Memory B cell (primary cell): ENCODE measurements at regions not wholly inside any gene's neighbourhood (a gene's known extent, or its start where the extent isn't known, plus 50 kb on each side); places are given as distances from the start of the nearest gene placed in this dataset.
"Not testable (repeated sequence)": the region's sequence is repeated elsewhere in the genome, so short reads cannot be mapped to it uniquely, and the experiment has no call there.

Experiments
- ATAC-seq: fragments of 150-1000 bp; cut with Tn5 transposase; 2 replicates; pipeline ENCODE4 v1.10.0; 2021; ENCODE audit warnings: low read depth, mild to moderate bottlenecking, moderate library complexity
- DNase-seq, 2 donors: peaks; one replicate each; pipeline ENCODE4 v3.0.0; 2022; ENCODE audit warnings: low spot score in 2 of 2
- H3K27ac Mint-ChIP-seq: one replicate; pipeline ENCODE4 v1.8.0; 2022; ENCODE audit warnings: mild to moderate bottlenecking, moderate library complexity, mixed read lengths
- H3K27me3 Mint-ChIP-seq: one replicate; pipeline ENCODE4 v1.8.0; 2022; ENCODE audit warnings: mixed read lengths
- H3K36me3 Mint-ChIP-seq: one replicate; pipeline ENCODE4 v1.8.0; 2022; ENCODE audit warnings: mild to moderate bottlenecking, mixed read lengths
- H3K4me1 Mint-ChIP-seq: one replicate; pipeline ENCODE4 v1.8.0; 2022; ENCODE audit warnings: mixed read lengths
- H3K4me3 Mint-ChIP-seq: one replicate; pipeline ENCODE4 v1.8.0; 2022; ENCODE audit warnings: mild to moderate bottlenecking, moderate library complexity, mixed read lengths
- H3K9me3 Mint-ChIP-seq: one replicate; pipeline ENCODE4 v1.8.0; 2022; ENCODE audit warnings: mixed read lengths

DNA sequence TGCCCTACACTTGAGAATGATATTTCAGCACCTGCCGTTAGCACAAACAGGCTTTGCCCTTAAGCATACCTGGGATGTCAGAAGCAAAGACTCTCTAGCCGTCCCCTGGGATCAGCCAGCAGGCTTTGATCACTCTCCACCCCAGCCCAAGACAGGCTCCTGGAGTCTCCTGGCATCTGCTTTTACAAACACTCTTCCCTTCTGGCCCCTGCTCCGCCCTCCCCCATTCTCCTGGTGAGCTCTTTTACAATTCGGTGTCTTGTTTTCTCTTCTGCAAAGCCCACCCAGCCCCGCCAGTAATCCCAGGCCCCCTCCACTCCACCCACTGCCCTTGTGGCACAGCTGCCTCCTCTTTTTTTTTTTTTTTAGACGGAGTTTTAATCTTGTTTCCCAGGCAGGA, 50.4 kb downstream of the KATNIP start:
- H3K9me3 Mint-ChIP-seq = no peaks in the 10 kb centered on the region
- ATAC-seq (no peak), DNase-seq (no peak)
- peaks cover 2% of the 10 kb centered on the region for H3K4me1 Mint-ChIP-seq
- no peaks in the 10 kb centered on the region for H3K27me3 Mint-ChIP-seq
- H3K27ac Mint-ChIP-seq = no peak overlapping the region
- peaks cover 10% of the 10 kb centered on the region for H3K36me3 Mint-ChIP-seq
- no peak overlapping the region for H3K4me3 Mint-ChIP-seq

DNA sequence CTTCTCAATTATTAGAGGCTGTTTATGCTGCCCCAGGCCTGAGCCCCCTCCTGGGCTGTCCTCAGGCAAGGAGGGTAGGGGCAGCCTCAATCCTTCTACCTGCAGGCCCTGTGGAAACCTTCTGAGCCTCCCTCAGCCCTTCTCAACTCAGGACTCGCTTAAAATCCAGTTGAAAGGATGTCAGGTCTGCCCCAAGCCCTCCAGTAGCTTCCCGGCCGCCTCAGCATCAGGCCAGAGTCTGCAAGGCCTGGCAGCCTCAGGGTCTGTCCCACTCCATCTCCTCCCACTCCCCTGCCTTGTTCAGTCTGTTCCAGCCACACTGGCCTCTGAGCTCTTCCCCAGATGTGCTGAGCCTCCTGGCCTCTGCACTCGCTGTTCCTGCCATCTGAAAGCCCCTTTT, 52.2 kb downstream of the KATNIP start:
- Mint-ChIP-seq H3K9me3 (no peaks in the 10 kb centered on the region), H3K4me1 (peaks cover 2% of the 10 kb centered on the region), H3K27ac (no peak overlapping the region), H3K27me3 (no peaks in the 10 kb centered on the region), H3K36me3 (peaks cover 17% of the 10 kb centered on the region), H3K4me3 (no peak overlapping the region)
- ATAC-seq (no peak), DNase-seq (no peak)

DNA sequence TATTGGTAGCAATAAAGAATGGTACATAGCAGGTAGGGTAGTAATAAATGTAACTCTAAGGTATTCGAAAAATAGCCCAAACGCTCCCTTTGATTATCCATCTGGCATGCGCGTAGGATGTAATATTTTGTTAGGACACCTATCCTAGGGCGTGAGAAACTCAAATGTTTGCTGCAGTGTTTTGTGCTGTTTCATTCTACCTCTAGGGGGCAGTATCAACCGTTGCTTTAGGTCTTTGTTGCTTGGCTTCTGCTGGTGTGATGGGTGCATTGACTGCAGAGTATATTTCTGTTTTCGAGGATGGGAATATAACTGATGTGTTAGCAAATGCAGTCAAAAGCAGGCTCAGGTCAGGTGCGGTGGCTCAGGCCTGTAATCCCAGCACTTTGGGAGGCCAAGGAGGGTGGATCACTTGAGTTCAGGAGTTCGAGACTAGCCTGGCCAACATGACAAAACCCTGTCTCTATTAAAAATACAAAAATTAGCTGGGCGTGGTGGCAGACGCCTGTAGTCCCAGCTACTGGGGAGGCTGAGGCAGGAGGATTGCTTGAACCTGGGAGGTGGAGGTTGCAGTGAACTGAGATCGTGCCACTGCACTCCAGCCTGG, 55.7 kb downstream of the KATNIP start:
- ATAC-seq, H3K4me1 Mint-ChIP-seq, DNase-seq: not testable (repeated sequence)

DNA sequence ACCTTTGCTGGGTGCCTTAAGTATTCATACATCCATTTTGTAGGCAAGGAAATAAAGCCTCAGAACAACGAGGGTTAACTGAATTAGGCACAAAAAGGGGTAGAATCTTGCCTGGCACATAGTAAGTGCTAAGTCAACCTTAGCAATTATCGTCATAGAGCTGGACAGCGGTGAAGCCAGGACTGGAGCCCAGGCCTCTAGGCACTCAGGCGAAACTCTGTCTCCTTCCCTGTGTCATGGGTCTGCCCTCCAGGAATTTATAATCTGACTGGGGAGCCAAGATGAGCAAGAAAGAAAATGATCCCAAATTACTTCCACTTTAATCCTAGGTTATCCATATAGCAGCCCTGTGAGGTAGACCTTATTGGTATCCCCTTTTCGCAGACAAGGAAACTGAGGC, 61.4 kb downstream of the KATNIP start:
- ATAC-seq (no peak), DNase-seq (no peak)
- Mint-ChIP-seq H3K4me1 (no peaks in the 10 kb centered on the region), H3K36me3 (peaks cover 19% of the 10 kb centered on the region), H3K4me3 (no peak overlapping the region), H3K27me3 (no peaks in the 10 kb centered on the region), H3K9me3 (no peaks in the 10 kb centered on the region), H3K27ac (no peak overlapping the region)

More for the DNA sequence above, 55.7 kb downstream of the KATNIP start:
- not testable (repeated sequence) for H3K27ac Mint-ChIP-seq, H3K4me3 Mint-ChIP-seq, H3K9me3 Mint-ChIP-seq, H3K27me3 Mint-ChIP-seq
- H3K36me3 Mint-ChIP-seq = peaks cover 18% of the 10 kb centered on the region

- no peaks in the 10 kb centered on the region for H3K9me3 Mint-ChIP-seq
- H3K4me1 Mint-ChIP-seq = no peaks in the 10 kb centered on the region
Measured at GRCh38 chr16:27613238-27613791, 63.4 kb downstream of the KATNIP start.

GRCh38 chr16:27617665-27618064, 67.7 kb downstream of the KATNIP start:
- Mint-ChIP-seq H3K4me3 (no peak overlapping the region), H3K27me3 (no peaks in the 10 kb centered on the region), H3K36me3 (peaks cover 24% of the 10 kb centered on the region), H3K27ac (no peak overlapping the region), H3K9me3 (no peaks in the 10 kb centered on the region), H3K4me1 (peaks cover 4% of the 10 kb centered on the region)
- DNase-seq = no peak
- ATAC-seq = no peak

More at GRCh38 chr16:27613238-27613791, 63.4 kb downstream of the KATNIP start:
- Mint-ChIP-seq H3K27ac (no peak overlapping the region), H3K27me3 (no peaks in the 10 kb centered on the region), H3K36me3 (peaks cover 9% of the 10 kb centered on the region), H3K4me3 (no peak overlapping the region)
- no peak for DNase-seq
- no peak for ATAC-seq

DNA sequence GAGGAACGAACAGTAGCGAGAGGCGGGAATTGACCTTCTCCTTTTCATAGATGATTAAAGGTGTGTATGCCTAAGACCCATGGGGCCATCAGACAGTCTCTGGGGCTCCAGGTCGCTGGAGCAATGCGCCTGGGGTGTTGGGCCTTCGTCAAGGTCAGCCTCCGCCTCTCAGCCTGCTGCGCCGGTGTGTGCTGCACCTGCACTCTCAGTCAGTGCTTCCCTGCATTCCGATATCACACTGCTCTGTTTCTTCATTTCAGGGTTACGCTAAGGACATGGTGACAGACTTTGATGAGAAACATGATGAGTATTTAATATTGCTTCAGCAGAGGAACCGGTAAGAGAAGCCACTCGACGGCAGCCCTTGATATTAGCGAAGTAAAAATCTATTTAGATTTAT, 68.2 kb downstream of the KATNIP start:
- DNase-seq (no peak), ATAC-seq (no peak)
- H3K36me3 Mint-ChIP-seq = peaks cover 24% of the 10 kb centered on the region
- no peaks in the 10 kb centered on the region for H3K27me3 Mint-ChIP-seq
- H3K4me1 Mint-ChIP-seq = peaks cover 4% of the 10 kb centered on the region
- H3K9me3 Mint-ChIP-seq = no peaks in the 10 kb centered on the region
- no peak overlapping the region for H3K4me3 Mint-ChIP-seq
- no peak overlapping the region for H3K27ac Mint-ChIP-seq

GRCh38 chr16:27618606-27619327, 68.8 kb downstream of the KATNIP start:
- no peaks in the 10 kb centered on the region for H3K9me3 Mint-ChIP-seq
- peaks cover 4% of the 10 kb centered on the region for H3K4me1 Mint-ChIP-seq
- H3K27me3 Mint-ChIP-seq = no peaks in the 10 kb centered on the region
- peaks cover 24% of the 10 kb centered on the region for H3K36me3 Mint-ChIP-seq
- ATAC-seq (no peak), DNase-seq (no peak)
- no peak overlapping the region for H3K4me3 Mint-ChIP-seq
- no peak overlapping the region for H3K27ac Mint-ChIP-seq

DNA sequence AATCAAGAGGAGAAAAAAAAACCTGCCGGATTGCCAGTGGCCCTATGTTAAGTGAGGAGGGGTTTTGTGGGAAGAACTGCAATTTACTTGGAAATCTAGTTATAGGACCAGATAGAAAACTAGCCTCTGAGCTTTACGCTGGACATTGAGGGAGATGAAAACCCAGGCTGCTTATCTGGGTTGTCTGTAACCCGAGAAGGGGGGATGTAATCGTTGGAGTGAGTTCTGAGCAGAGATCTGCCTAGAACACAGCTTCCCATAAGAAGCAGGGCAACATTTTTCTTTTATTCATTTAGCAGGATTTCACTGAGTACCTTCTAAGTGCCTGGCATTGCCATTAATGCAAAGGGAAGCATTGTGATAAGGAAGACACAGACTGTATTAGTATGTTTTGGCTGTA, 70.6 kb downstream of the KATNIP start:
- Mint-ChIP-seq H3K4me3 (no peak overlapping the region), H3K9me3 (no peaks in the 10 kb centered on the region), H3K27ac (no peak overlapping the region), H3K4me1 (peaks cover 11% of the 10 kb centered on the region), H3K27me3 (no peaks in the 10 kb centered on the region), H3K36me3 (peaks cover 23% of the 10 kb centered on the region)
- DNase-seq (no peak), ATAC-seq (no peak)

DNA sequence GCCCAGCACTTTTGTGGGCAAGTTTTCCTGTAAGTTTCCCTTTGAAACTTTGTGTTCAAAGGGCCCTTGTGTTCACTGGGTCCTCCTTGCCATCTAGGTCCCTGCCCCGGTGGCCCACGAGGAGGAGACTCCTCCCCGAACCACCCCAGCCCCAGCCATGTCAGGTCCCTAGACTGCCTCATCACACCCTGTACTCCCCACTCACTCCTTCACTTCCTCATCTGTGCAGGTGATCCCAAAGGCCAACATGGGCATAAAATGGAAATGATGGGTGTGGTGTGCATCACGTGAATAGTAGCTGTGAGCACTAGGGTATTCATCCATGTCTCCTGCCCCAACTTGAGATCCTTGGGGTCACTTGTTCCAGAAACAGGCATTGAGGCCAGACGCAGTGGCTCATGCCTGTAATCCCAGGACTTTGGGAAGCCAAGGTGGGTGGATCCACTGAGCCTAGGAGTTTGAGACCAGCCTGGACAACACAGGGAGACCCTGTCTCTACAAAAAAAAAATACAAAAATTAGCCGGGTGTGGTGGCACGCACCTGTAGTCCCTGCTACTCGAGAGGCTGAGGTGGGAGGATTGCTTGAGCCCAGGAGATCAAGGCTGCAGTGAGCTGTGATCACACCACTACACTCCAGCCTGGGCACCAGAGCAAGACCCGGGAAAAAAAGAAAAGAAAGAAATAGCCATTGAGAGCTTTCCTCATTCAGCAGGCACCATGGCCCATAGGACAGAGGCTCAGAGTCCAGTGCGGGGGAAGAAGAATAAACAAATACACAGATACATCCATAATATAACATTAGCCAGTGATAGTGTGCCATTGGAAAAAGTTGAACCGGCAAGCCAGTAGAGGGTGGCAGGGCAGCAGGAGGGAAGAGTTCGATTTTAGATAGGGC, 74.5 kb downstream of the KATNIP start:
- H3K27ac Mint-ChIP-seq = no peak overlapping the region
- ATAC-seq = no peak

GRCh38 chr16:27625050-27625697, 75.2 kb downstream of the KATNIP start:
- H3K36me3 Mint-ChIP-seq = peaks cover 19% of the 10 kb centered on the region
- H3K27me3 Mint-ChIP-seq = no peaks in the 10 kb centered on the region
- ATAC-seq (no peak), DNase-seq (no peak)
- H3K4me3 Mint-ChIP-seq = no peak overlapping the region
- H3K4me1 Mint-ChIP-seq = peaks cover 11% of the 10 kb centered on the region
- H3K27ac Mint-ChIP-seq = no peak overlapping the region
- H3K9me3 Mint-ChIP-seq = no peaks in the 10 kb centered on the region

More for the DNA sequence above, 74.5 kb downstream of the KATNIP start:
- Mint-ChIP-seq H3K9me3 (no peaks in the 10 kb centered on the region), H3K4me3 (no peak overlapping the region), H3K36me3 (peaks cover 24% of the 10 kb centered on the region), H3K27me3 (no peaks in the 10 kb centered on the region), H3K4me1 (peaks cover 11% of the 10 kb centered on the region)
- DNase-seq = no peak

DNA sequence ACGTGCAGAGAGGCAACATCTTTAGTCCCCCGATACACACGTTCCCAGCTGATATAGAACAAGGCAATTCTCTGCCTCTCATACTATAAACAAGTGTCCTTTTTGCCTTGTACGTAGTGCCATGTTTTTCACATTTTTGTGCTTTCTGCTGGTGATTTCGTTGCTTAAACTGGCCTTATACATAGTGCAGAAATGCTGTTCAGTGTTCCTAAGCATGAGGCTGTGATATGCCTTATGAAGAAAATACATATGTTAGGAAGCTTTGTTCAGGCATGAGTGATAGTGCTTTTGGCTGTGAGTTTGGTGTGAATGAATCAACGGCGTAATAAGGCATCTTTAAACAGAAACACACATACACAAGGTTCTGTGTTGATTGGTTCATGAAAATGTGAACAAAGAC, 77.2 kb downstream of the KATNIP start:
- H3K4me1 Mint-ChIP-seq = peaks cover 8% of the 10 kb centered on the region
- no peaks in the 10 kb centered on the region for H3K27me3 Mint-ChIP-seq
- peaks cover 22% of the 10 kb centered on the region for H3K36me3 Mint-ChIP-seq
- no peaks in the 10 kb centered on the region for H3K9me3 Mint-ChIP-seq
- no peak overlapping the region for H3K4me3 Mint-ChIP-seq
- DNase-seq (no peak), ATAC-seq (no peak)
- no peak overlapping the region for H3K27ac Mint-ChIP-seq

GRCh38 chr16:27628241-27628942, 78.4 kb downstream of the KATNIP start:
- Mint-ChIP-seq H3K4me1 (peaks cover 7% of the 10 kb centered on the region), H3K36me3 (peaks cover 23% of the 10 kb centered on the region), H3K9me3 (no peaks in the 10 kb centered on the region), H3K4me3 (no peak overlapping the region), H3K27me3 (no peaks in the 10 kb centered on the region), H3K27ac (no peak overlapping the region)
- ATAC-seq (no peak), DNase-seq (no peak)
